Epithelial cell of proximal tubule (primary cell): ENCODE measurements at regions not wholly inside any gene's neighbourhood (a gene's known extent, or its start where the extent isn't known, plus 50 kb on each side); places are given as distances from the start of the nearest gene placed in this dataset.

Experiments
- DNase-seq: peaks from one replicate; pipeline ENCODE4 v3.0.0-alpha.2; 2011; ENCODE audit warnings: low read depth
- H3K4me3 ChIP-seq: 2 replicates; pipeline ENCODE4 v1.5.1; 2011; ENCODE audit warnings: low read depth, mild to moderate bottlenecking, low read length
- TF ChIP-seq, protein P1 (sequence below): conservative IDR thresholded peaks from 2 replicates; pipeline ENCODE4 v1.5.1; 2012; ENCODE audit warnings: low read depth, mild to moderate bottlenecking, low read length

- H3K4me3 ChIP-seq = no peak overlapping the region
- TF ChIP-seq, protein P1, sequence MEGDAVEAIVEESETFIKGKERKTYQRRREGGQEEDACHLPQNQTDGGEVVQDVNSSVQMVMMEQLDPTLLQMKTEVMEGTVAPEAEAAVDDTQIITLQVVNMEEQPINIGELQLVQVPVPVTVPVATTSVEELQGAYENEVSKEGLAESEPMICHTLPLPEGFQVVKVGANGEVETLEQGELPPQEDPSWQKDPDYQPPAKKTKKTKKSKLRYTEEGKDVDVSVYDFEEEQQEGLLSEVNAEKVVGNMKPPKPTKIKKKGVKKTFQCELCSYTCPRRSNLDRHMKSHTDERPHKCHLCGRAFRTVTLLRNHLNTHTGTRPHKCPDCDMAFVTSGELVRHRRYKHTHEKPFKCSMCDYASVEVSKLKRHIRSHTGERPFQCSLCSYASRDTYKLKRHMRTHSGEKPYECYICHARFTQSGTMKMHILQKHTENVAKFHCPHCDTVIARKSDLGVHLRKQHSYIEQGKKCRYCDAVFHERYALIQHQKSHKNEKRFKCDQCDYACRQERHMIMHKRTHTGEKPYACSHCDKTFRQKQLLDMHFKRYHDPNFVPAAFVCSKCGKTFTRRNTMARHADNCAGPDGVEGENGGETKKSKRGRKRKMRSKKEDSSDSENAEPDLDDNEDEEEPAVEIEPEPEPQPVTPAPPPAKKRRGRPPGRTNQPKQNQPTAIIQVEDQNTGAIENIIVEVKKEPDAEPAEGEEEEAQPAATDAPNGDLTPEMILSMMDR = no peak
- DNase-seq = no peak
Measured at GRCh38 chr6:122126894-122127293, 272.6 kb upstream of the HSF2 start.

GRCh38 chr6:122128445-122128844 is 271.0 kb upstream of the HSF2 start:
- TF ChIP-seq, protein P1 = no peak
- DNase-seq = no peak
- H3K4me3 ChIP-seq = no peak overlapping the region

DNA sequence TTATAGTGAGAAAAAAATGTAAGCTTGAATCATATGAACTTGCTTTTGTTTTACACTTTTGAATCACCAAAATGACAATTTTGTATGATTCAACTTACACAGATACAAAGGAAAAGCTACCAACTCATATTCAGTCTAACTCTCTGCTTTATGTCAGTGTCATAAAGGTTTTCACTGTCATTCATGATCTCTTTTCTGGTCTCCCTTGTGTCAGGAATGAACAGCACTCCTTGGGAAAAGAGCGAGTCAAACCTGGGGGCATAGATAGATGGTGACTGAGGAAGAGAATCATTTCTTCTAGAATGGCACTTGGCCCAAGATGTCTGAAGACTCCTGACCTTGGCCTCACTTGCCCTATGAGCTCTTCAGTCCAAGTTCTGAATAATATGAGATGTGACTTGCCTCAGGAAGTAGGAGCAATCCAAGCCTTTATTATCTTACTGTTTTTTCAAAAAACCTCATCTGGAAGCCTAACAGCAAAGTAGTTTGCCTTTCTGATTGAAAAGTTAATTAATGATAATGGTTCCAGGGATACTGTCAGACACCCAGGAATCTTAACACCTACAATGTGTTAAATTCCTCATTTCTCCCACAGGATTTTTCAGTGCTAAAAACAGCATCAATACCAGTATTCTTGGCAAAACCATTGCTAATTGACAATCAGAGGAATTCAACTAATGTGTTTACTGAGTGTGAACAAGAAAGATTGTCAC is 270.0 kb upstream of the HSF2 start:
- TF ChIP-seq, protein P1 = no peak
- no peak overlapping the region for H3K4me3 ChIP-seq
- DNase-seq = no peak

- TF ChIP-seq, protein P1 = no peak
- no peak for DNase-seq
Measured at GRCh38 chr6:122130026-122130348, 269.5 kb upstream of the HSF2 start.

GRCh38 chr6:122130518-122130917 is 268.9 kb upstream of the HSF2 start:
- TF ChIP-seq, protein P1 = no peak
- H3K4me3 ChIP-seq = no peak overlapping the region
- no peak for DNase-seq

More at GRCh38 chr6:122130026-122130348, 269.5 kb upstream of the HSF2 start:
- no peak overlapping the region for H3K4me3 ChIP-seq

- TF ChIP-seq, protein P1 = no peak
- no peak overlapping the region for H3K4me3 ChIP-seq
- no peak for DNase-seq
Measured at GRCh38 chr6:122136386-122136785, 263.1 kb upstream of the HSF2 start.

DNA sequence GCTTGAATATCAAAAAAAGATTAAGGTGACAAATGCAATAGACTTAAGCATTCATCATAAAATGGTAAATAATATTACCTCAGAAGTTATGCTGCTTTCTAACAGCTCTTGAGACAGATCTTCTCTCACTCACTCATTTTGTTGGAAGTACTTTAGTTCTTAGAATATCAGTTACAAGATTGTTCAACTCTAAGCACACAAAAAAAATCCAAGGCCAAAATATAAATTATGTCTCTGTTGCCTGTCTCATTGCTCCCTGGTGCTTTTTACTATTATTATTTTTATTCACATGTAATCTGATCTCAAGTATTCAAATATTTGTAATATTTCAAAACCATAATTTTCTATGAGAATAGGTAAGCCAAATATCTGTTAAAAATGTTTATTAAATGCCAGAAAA is 259.4 kb upstream of the HSF2 start:
- TF ChIP-seq, protein P1 = no peak
- no peak overlapping the region for H3K4me3 ChIP-seq
- no peak for DNase-seq
